ENCODE measurements at regions not wholly inside any gene's neighbourhood (a gene's known extent, or its start where the extent isn't known, plus 50 kb on each side); places are given as distances from the start of the nearest gene placed in this dataset.

- no peak for FAIRE-seq
- dilution Hi-C loops (cut with MboI; ENCODE audit: extremely low pct_ligation_motif_present, low sequenced_read_pairs): no loop called here
Measured at GRCh38 chr3:102826636-102827035, 391.8 kb downstream of the ZPLD1 start.

GRCh38 chr3:102827386-102827785, 392.6 kb downstream of the ZPLD1 start:
- no peak for TF ChIP-seq EZH2 (IDR thresholded peaks at IDR 0.05; ENCODE audit: low read length)
- TF ChIP-seq, protein P1, sequence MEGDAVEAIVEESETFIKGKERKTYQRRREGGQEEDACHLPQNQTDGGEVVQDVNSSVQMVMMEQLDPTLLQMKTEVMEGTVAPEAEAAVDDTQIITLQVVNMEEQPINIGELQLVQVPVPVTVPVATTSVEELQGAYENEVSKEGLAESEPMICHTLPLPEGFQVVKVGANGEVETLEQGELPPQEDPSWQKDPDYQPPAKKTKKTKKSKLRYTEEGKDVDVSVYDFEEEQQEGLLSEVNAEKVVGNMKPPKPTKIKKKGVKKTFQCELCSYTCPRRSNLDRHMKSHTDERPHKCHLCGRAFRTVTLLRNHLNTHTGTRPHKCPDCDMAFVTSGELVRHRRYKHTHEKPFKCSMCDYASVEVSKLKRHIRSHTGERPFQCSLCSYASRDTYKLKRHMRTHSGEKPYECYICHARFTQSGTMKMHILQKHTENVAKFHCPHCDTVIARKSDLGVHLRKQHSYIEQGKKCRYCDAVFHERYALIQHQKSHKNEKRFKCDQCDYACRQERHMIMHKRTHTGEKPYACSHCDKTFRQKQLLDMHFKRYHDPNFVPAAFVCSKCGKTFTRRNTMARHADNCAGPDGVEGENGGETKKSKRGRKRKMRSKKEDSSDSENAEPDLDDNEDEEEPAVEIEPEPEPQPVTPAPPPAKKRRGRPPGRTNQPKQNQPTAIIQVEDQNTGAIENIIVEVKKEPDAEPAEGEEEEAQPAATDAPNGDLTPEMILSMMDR (optimal IDR thresholded peaks at IDR 0.05 in 1 of 3, IDR thresholded peaks at IDR 0.05 in 1 of 3, conservative IDR thresholded peaks at IDR 0.05 in 1 of 3; ENCODE audit: extremely low read depth in 1 of 3, insufficient read depth in 2 of 3, low read length in 3 of 3): no peak
- dilution Hi-C loops (cut with MboI; ENCODE audit: extremely low pct_ligation_motif_present, low sequenced_read_pairs): no loop called here

More at GRCh38 chr3:102826636-102827035, 391.8 kb downstream of the ZPLD1 start:
- H3K9me3 ChIP-seq (ENCODE audit: control insufficient read depth, low read depth, low read length): no peaks in the 10 kb centered on the region
- H3K4me1 ChIP-seq (ENCODE audit: control insufficient read depth, extremely low read depth, insufficient read depth, low read length): no peaks in the 10 kb centered on the region
- no peak overlapping the region for H3K27ac ChIP-seq (ENCODE audit: control insufficient read depth, insufficient read depth, low read length)
- no peak overlapping the region for H3K9ac ChIP-seq (ENCODE audit: control insufficient read depth, extremely low read depth, insufficient read depth, low read length)
- no peak overlapping the region for H3K4me2 ChIP-seq (ENCODE audit: control insufficient read depth, extremely low read depth, insufficient read depth, low read depth, low read length)
- no peak overlapping the region for H3K4me3 ChIP-seq (ENCODE audit: control insufficient read depth in 2 of 3, extremely low read depth in 1 of 3, insufficient read depth in 2 of 3, low read depth in 1 of 3, low read length in 3 of 3)
- H4K20me1 ChIP-seq (ENCODE audit: control insufficient read depth, extremely low read depth, insufficient read depth, low read length): no peaks in the 10 kb centered on the region
- TF ChIP-seq, protein P1 (optimal IDR thresholded peaks at IDR 0.05 in 1 of 3, IDR thresholded peaks at IDR 0.05 in 1 of 3, conservative IDR thresholded peaks at IDR 0.05 in 1 of 3; ENCODE audit: extremely low read depth in 1 of 3, insufficient read depth in 2 of 3, low read length in 3 of 3): no peak
- no peak for TF ChIP-seq EZH2 (IDR thresholded peaks at IDR 0.05; ENCODE audit: low read length)
- H2AFZ ChIP-seq (ENCODE audit: control insufficient read depth, low read length): no peak overlapping the region
- no peak for DNase-seq (ENCODE audit: low read depth, low spot score)
- H3K79me2 ChIP-seq (ENCODE audit: control insufficient read depth, insufficient read depth, low read length): no peaks in the 10 kb centered on the region
- H3K27me3 ChIP-seq (ENCODE audit: control insufficient read depth, extremely low read depth, insufficient read depth, low read length): no peaks in the 10 kb centered on the region
- H3K9me1 ChIP-seq (ENCODE audit: control insufficient read depth, extremely low read depth, insufficient read depth, low read length): no peaks in the 10 kb centered on the region
- H3K36me3 ChIP-seq (ENCODE audit: control insufficient read depth in 2 of 2, extremely low read depth in 1 of 2, insufficient read depth in 2 of 2, low read length in 2 of 2): no peaks in the 10 kb centered on the region

More at GRCh38 chr3:102827386-102827785, 392.6 kb downstream of the ZPLD1 start:
- no peaks in the 10 kb centered on the region for H3K27me3 ChIP-seq (ENCODE audit: control insufficient read depth, extremely low read depth, insufficient read depth, low read length)
- no peaks in the 10 kb centered on the region for H3K79me2 ChIP-seq (ENCODE audit: control insufficient read depth, insufficient read depth, low read length)
- no peak overlapping the region for H3K4me2 ChIP-seq (ENCODE audit: control insufficient read depth, extremely low read depth, insufficient read depth, low read depth, low read length)
- no peak overlapping the region for H3K27ac ChIP-seq (ENCODE audit: control insufficient read depth, insufficient read depth, low read length)
- no peak for DNase-seq (ENCODE audit: low read depth, low spot score)
- FAIRE-seq: no peak
- no peaks in the 10 kb centered on the region for H3K9me3 ChIP-seq (ENCODE audit: control insufficient read depth, low read depth, low read length)
- no peaks in the 10 kb centered on the region for H3K4me1 ChIP-seq (ENCODE audit: control insufficient read depth, extremely low read depth, insufficient read depth, low read length)
- H2AFZ ChIP-seq (ENCODE audit: control insufficient read depth, low read length): no peak overlapping the region
- no peak overlapping the region for H3K4me3 ChIP-seq (ENCODE audit: control insufficient read depth in 2 of 3, extremely low read depth in 1 of 3, insufficient read depth in 2 of 3, low read depth in 1 of 3, low read length in 3 of 3)
- H3K36me3 ChIP-seq (ENCODE audit: control insufficient read depth in 2 of 2, extremely low read depth in 1 of 2, insufficient read depth in 2 of 2, low read length in 2 of 2): no peaks in the 10 kb centered on the region
- no peaks in the 10 kb centered on the region for H4K20me1 ChIP-seq (ENCODE audit: control insufficient read depth, extremely low read depth, insufficient read depth, low read length)
- no peaks in the 10 kb centered on the region for H3K9me1 ChIP-seq (ENCODE audit: control insufficient read depth, extremely low read depth, insufficient read depth, low read length)
- no peak overlapping the region for H3K9ac ChIP-seq (ENCODE audit: control insufficient read depth, extremely low read depth, insufficient read depth, low read length)
